ENCODE measurements at regions not wholly inside any gene's neighbourhood (a gene's known extent, or its start where the extent isn't known, plus 50 kb on each side); places are given as distances from the start of the nearest gene placed in this dataset.

- no peak overlapping the region for H3K4me3 ChIP-seq (ENCODE audit: control insufficient read depth in 1 of 7, extremely low read depth in 1 of 7, insufficient read depth in 4 of 7, low read depth in 2 of 7, low read length in 6 of 7)
- POLR2A ChIA-PET, result no interaction called here
- no peaks in the 10 kb centered on the region for H3K9me3 ChIP-seq (ENCODE audit: control extremely low read depth in 1 of 5, control insufficient read depth in 4 of 5, insufficient read depth in 2 of 5, low read depth in 1 of 5, low read length in 4 of 5)
- no peaks in the 10 kb centered on the region for H3K36me3 ChIP-seq (ENCODE audit: control insufficient read depth in 4 of 4, insufficient read depth in 4 of 4, low read length in 3 of 4)
- CTCF ChIA-PET, result no interaction called here
- WGBS (ENCODE audit: insufficient coverage), result no CpG with 5 or more reads among the region's 3 CpGs
- no peaks in the 10 kb centered on the region for H3K27me3 ChIP-seq (replicated peaks in 2 of 5; ENCODE audit: control insufficient read depth in 4 of 5, insufficient read depth in 5 of 5, low read length in 4 of 5)
- no peaks in the 10 kb centered on the region for H3K4me1 ChIP-seq (ENCODE audit: control extremely low read depth in 1 of 4, control insufficient read depth in 4 of 4, insufficient read depth in 4 of 4, low read length in 3 of 4)
- DNase-seq, result no peak
- H3K27ac ChIP-seq (ENCODE audit: insufficient read depth in 1 of 2, low read depth in 1 of 2, low read length in 2 of 2, poor library complexity in 1 of 2, severe bottlenecking in 2 of 2), result no peak overlapping the region
These were observed 461.1 kb upstream of the NXPH2 start for GRCh38 chr2:139241286-139241685.

GRCh38 chr2:139237023-139237422 is 456.8 kb upstream of the NXPH2 start:
- WGBS (ENCODE audit: insufficient coverage), result 93% methylated on average over 3 of the region's 3 CpGs
- POLR2A ChIA-PET, result no interaction called here
- DNase-seq, result no peak
- no peaks in the 10 kb centered on the region for H3K9me3 ChIP-seq (ENCODE audit: control extremely low read depth in 1 of 5, control insufficient read depth in 4 of 5, insufficient read depth in 2 of 5, low read depth in 1 of 5, low read length in 4 of 5)
- CTCF ChIA-PET, result no interaction called here
- no peaks in the 10 kb centered on the region for H3K4me1 ChIP-seq (ENCODE audit: control extremely low read depth in 1 of 4, control insufficient read depth in 4 of 4, insufficient read depth in 4 of 4, low read length in 3 of 4)
- no peaks in the 10 kb centered on the region for H3K27me3 ChIP-seq (replicated peaks in 2 of 5; ENCODE audit: control insufficient read depth in 4 of 5, insufficient read depth in 5 of 5, low read length in 4 of 5)
- no peaks in the 10 kb centered on the region for H3K36me3 ChIP-seq (ENCODE audit: control insufficient read depth in 4 of 4, insufficient read depth in 4 of 4, low read length in 3 of 4)
- no peak overlapping the region for H3K27ac ChIP-seq (ENCODE audit: insufficient read depth in 1 of 2, low read depth in 1 of 2, low read length in 2 of 2, poor library complexity in 1 of 2, severe bottlenecking in 2 of 2)
- H3K4me3 ChIP-seq (ENCODE audit: control insufficient read depth in 1 of 7, extremely low read depth in 1 of 7, insufficient read depth in 4 of 7, low read depth in 2 of 7, low read length in 6 of 7), result no peak overlapping the region

- ChIA-PET POLR2A (no interaction called here), CTCF (no interaction called here)
- DNase-seq, result no peak
- Histone ChIP-seq H3K4me1 (ENCODE audit: control extremely low read depth in 1 of 4, control insufficient read depth in 4 of 4, insufficient read depth in 4 of 4, low read length in 3 of 4) (no peaks in the 10 kb centered on the region), H3K27me3 (replicated peaks in 2 of 5; ENCODE audit: control insufficient read depth in 4 of 5, insufficient read depth in 5 of 5, low read length in 4 of 5) (no peaks in the 10 kb centered on the region), H3K9me3 (ENCODE audit: control extremely low read depth in 1 of 5, control insufficient read depth in 4 of 5, insufficient read depth in 2 of 5, low read depth in 1 of 5, low read length in 4 of 5) (no peaks in the 10 kb centered on the region), H3K27ac (ENCODE audit: insufficient read depth in 1 of 2, low read depth in 1 of 2, low read length in 2 of 2, poor library complexity in 1 of 2, severe bottlenecking in 2 of 2) (no peak overlapping the region), H3K4me3 (ENCODE audit: control insufficient read depth in 1 of 7, extremely low read depth in 1 of 7, insufficient read depth in 4 of 7, low read depth in 2 of 7, low read length in 6 of 7) (no peak overlapping the region), H3K36me3 (ENCODE audit: control insufficient read depth in 4 of 4, insufficient read depth in 4 of 4, low read length in 3 of 4) (no peaks in the 10 kb centered on the region)
- WGBS (ENCODE audit: insufficient coverage), result no CpG with 5 or more reads among the region's 5 CpGs
These were observed 450.7 kb upstream of the NXPH2 start for GRCh38 chr2:139230881-139231280.

GRCh38 chr2:139228276-139228675 is 448.1 kb upstream of the NXPH2 start:
- no peaks in the 10 kb centered on the region for H3K4me1 ChIP-seq (ENCODE audit: control extremely low read depth in 1 of 4, control insufficient read depth in 4 of 4, insufficient read depth in 4 of 4, low read length in 3 of 4)
- H3K4me3 ChIP-seq (ENCODE audit: control insufficient read depth in 1 of 7, extremely low read depth in 1 of 7, insufficient read depth in 4 of 7, low read depth in 2 of 7, low read length in 6 of 7), result no peak overlapping the region
- ChIA-PET CTCF (no interaction called here), POLR2A (no interaction called here)
- no peak for DNase-seq
- no peak overlapping the region for H3K27ac ChIP-seq (ENCODE audit: insufficient read depth in 1 of 2, low read depth in 1 of 2, low read length in 2 of 2, poor library complexity in 1 of 2, severe bottlenecking in 2 of 2)
- H3K9me3 ChIP-seq (ENCODE audit: control extremely low read depth in 1 of 5, control insufficient read depth in 4 of 5, insufficient read depth in 2 of 5, low read depth in 1 of 5, low read length in 4 of 5), result no peaks in the 10 kb centered on the region
- H3K27me3 ChIP-seq (replicated peaks in 2 of 5; ENCODE audit: control insufficient read depth in 4 of 5, insufficient read depth in 5 of 5, low read length in 4 of 5), result no peaks in the 10 kb centered on the region
- no peaks in the 10 kb centered on the region for H3K36me3 ChIP-seq (ENCODE audit: control insufficient read depth in 4 of 4, insufficient read depth in 4 of 4, low read length in 3 of 4)
- 90% methylated on average over 2 of the region's 2 CpGs for WGBS (ENCODE audit: insufficient coverage)

- Histone ChIP-seq H3K27me3 (replicated peaks in 2 of 5; ENCODE audit: control insufficient read depth in 4 of 5, insufficient read depth in 5 of 5, low read length in 4 of 5) (no peaks in the 10 kb centered on the region), H3K9me3 (ENCODE audit: control extremely low read depth in 1 of 5, control insufficient read depth in 4 of 5, insufficient read depth in 2 of 5, low read depth in 1 of 5, low read length in 4 of 5) (no peaks in the 10 kb centered on the region), H3K4me1 (ENCODE audit: control extremely low read depth in 1 of 4, control insufficient read depth in 4 of 4, insufficient read depth in 4 of 4, low read length in 3 of 4) (no peaks in the 10 kb centered on the region), H3K4me3 (ENCODE audit: control insufficient read depth in 1 of 7, extremely low read depth in 1 of 7, insufficient read depth in 4 of 7, low read depth in 2 of 7, low read length in 6 of 7) (no peak overlapping the region), H3K27ac (ENCODE audit: insufficient read depth in 1 of 2, low read depth in 1 of 2, low read length in 2 of 2, poor library complexity in 1 of 2, severe bottlenecking in 2 of 2) (no peak overlapping the region), H3K36me3 (ENCODE audit: control insufficient read depth in 4 of 4, insufficient read depth in 4 of 4, low read length in 3 of 4) (no peaks in the 10 kb centered on the region)
- DNase-seq, result no peak
- CTCF ChIA-PET, result no interaction called here
- WGBS (ENCODE audit: insufficient coverage), result no CpG with 5 or more reads among the region's 2 CpGs
- POLR2A ChIA-PET, result no interaction called here
These were observed 445.8 kb upstream of the NXPH2 start for GRCh38 chr2:139225961-139226360.

GRCh38 chr2:139218181-139218580 is 438.0 kb upstream of the NXPH2 start:
- Histone ChIP-seq H3K4me3 (ENCODE audit: control insufficient read depth in 1 of 7, extremely low read depth in 1 of 7, insufficient read depth in 4 of 7, low read depth in 2 of 7, low read length in 6 of 7) (no peak overlapping the region), H3K9me3 (ENCODE audit: control extremely low read depth in 1 of 5, control insufficient read depth in 4 of 5, insufficient read depth in 2 of 5, low read depth in 1 of 5, low read length in 4 of 5) (no peaks in the 10 kb centered on the region), H3K27me3 (replicated peaks in 2 of 5; ENCODE audit: control insufficient read depth in 4 of 5, insufficient read depth in 5 of 5, low read length in 4 of 5) (no peaks in the 10 kb centered on the region), H3K4me1 (ENCODE audit: control extremely low read depth in 1 of 4, control insufficient read depth in 4 of 4, insufficient read depth in 4 of 4, low read length in 3 of 4) (no peaks in the 10 kb centered on the region), H3K27ac (ENCODE audit: insufficient read depth in 1 of 2, low read depth in 1 of 2, low read length in 2 of 2, poor library complexity in 1 of 2, severe bottlenecking in 2 of 2) (no peak overlapping the region), H3K36me3 (ENCODE audit: control insufficient read depth in 4 of 4, insufficient read depth in 4 of 4, low read length in 3 of 4) (no peaks in the 10 kb centered on the region)
- no peak for DNase-seq
- 100% methylated on average over 1 of the region's 1 CpG for WGBS (ENCODE audit: insufficient coverage)
- ChIA-PET POLR2A (no interaction called here), CTCF (no interaction called here)

GRCh38 chr2:139217641-139218040 is 437.5 kb upstream of the NXPH2 start:
- 40% methylated on average over 1 of the region's 3 CpGs for WGBS (ENCODE audit: insufficient coverage)
- Histone ChIP-seq H3K9me3 (ENCODE audit: control extremely low read depth in 1 of 5, control insufficient read depth in 4 of 5, insufficient read depth in 2 of 5, low read depth in 1 of 5, low read length in 4 of 5) (no peaks in the 10 kb centered on the region), H3K4me3 (ENCODE audit: control insufficient read depth in 1 of 7, extremely low read depth in 1 of 7, insufficient read depth in 4 of 7, low read depth in 2 of 7, low read length in 6 of 7) (no peak overlapping the region), H3K4me1 (ENCODE audit: control extremely low read depth in 1 of 4, control insufficient read depth in 4 of 4, insufficient read depth in 4 of 4, low read length in 3 of 4) (no peaks in the 10 kb centered on the region), H3K27me3 (replicated peaks in 2 of 5; ENCODE audit: control insufficient read depth in 4 of 5, insufficient read depth in 5 of 5, low read length in 4 of 5) (no peaks in the 10 kb centered on the region), H3K36me3 (ENCODE audit: control insufficient read depth in 4 of 4, insufficient read depth in 4 of 4, low read length in 3 of 4) (no peaks in the 10 kb centered on the region), H3K27ac (ENCODE audit: insufficient read depth in 1 of 2, low read depth in 1 of 2, low read length in 2 of 2, poor library complexity in 1 of 2, severe bottlenecking in 2 of 2) (no peak overlapping the region)
- POLR2A ChIA-PET, result no interaction called here
- CTCF ChIA-PET, result no interaction called here
- DNase-seq, result no peak

- no peaks in the 10 kb centered on the region for H3K27me3 ChIP-seq (replicated peaks in 2 of 5; ENCODE audit: control insufficient read depth in 4 of 5, insufficient read depth in 5 of 5, low read length in 4 of 5)
- H3K9me3 ChIP-seq (ENCODE audit: control extremely low read depth in 1 of 5, control insufficient read depth in 4 of 5, insufficient read depth in 2 of 5, low read depth in 1 of 5, low read length in 4 of 5), result no peaks in the 10 kb centered on the region
- H3K36me3 ChIP-seq (ENCODE audit: control insufficient read depth in 4 of 4, insufficient read depth in 4 of 4, low read length in 3 of 4), result no peaks in the 10 kb centered on the region
- H3K4me3 ChIP-seq (ENCODE audit: control insufficient read depth in 1 of 7, extremely low read depth in 1 of 7, insufficient read depth in 4 of 7, low read depth in 2 of 7, low read length in 6 of 7), result no peak overlapping the region
- no peak for DNase-seq
- no peaks in the 10 kb centered on the region for H3K4me1 ChIP-seq (ENCODE audit: control extremely low read depth in 1 of 4, control insufficient read depth in 4 of 4, insufficient read depth in 4 of 4, low read length in 3 of 4)
- CTCF ChIA-PET, result no interaction called here
- H3K27ac ChIP-seq (ENCODE audit: insufficient read depth in 1 of 2, low read depth in 1 of 2, low read length in 2 of 2, poor library complexity in 1 of 2, severe bottlenecking in 2 of 2), result no peak overlapping the region
- POLR2A ChIA-PET, result no interaction called here
These were observed 436.2 kb upstream of the NXPH2 start for GRCh38 chr2:139216435-139216834.
